Activated CD8-positive, alpha-beta memory T cell treated with anti-CD3 and anti-CD28 coated beads, Interleukin-2, amount 10 ng/mL, durations not matched to agents 7 days and 5 days (primary cell): ENCODE measurements at regions not wholly inside any gene's neighbourhood (a gene's known extent, or its start where the extent isn't known, plus 50 kb on each side); places are given as distances from the start of the nearest gene placed in this dataset.
"Not testable (repeated sequence)": the region's sequence is repeated elsewhere in the genome, so short reads cannot be mapped to it uniquely, and the experiment has no call there.

ENCODE experiments used
- ATAC-seq: fragments of 150-1000 bp; cut with Tn5 transposase; one replicate; pipeline ENCODE4 v1.10.0; 2021; ENCODE audit warnings: moderate library complexity
- CTCF ChIA-PET: fragments of 350-600 bp; sonication (Branson Sonifier 250); formaldehyde crosslinking; loops from one replicate; lab custom pipeline; 2021; ENCODE audit warnings: antibody characterized with exemption; lab: Charles Lee
- DNase-seq: peaks from one replicate; pipeline ENCODE4 v3.0.0-alpha.2; 2020
- H3K27ac Mint-ChIP-seq: one replicate; pipeline ENCODE4 v1.8.0; 2021; ENCODE audit warnings: mild to moderate bottlenecking, mixed read lengths
- H3K27me3 Mint-ChIP-seq: one replicate; pipeline ENCODE4 v1.8.0; 2021; ENCODE audit warnings: mixed read lengths
- H3K36me3 Mint-ChIP-seq: one replicate; pipeline ENCODE4 v1.8.0; 2021; ENCODE audit warnings: mild to moderate bottlenecking, mixed read lengths
- H3K4me1 Mint-ChIP-seq: one replicate; pipeline ENCODE4 v1.8.0; 2021; ENCODE audit warnings: mixed read lengths
- H3K4me3 Mint-ChIP-seq: one replicate; pipeline ENCODE4 v1.8.0; 2021; ENCODE audit warnings: mild to moderate bottlenecking, moderate library complexity, mixed read lengths
- H3K9me3 Mint-ChIP-seq: one replicate; pipeline ENCODE4 v1.8.0; 2022; ENCODE audit warnings: low read depth, mixed read lengths

GRCh38 chr7:113292105-113292504 lies 173.8 kb upstream of the SMIM30 start:
- DNase-seq (no peak), ATAC-seq (no peak)
- Mint-ChIP-seq H3K4me1 (no peaks in the 10 kb centered on the region), H3K4me3 (no peak overlapping the region), H3K27ac (no peak overlapping the region), H3K27me3 (peaks cover 3% of the 10 kb centered on the region), H3K9me3 (no peaks in the 10 kb centered on the region), H3K36me3 (no peaks in the 10 kb centered on the region)
- CTCF ChIA-PET = no interaction called here

- peaks cover 3% of the 10 kb centered on the region for H3K27me3 Mint-ChIP-seq
- no peaks in the 10 kb centered on the region for H3K36me3 Mint-ChIP-seq
- CTCF ChIA-PET = no interaction called here
- no peak overlapping the region for H3K4me3 Mint-ChIP-seq
- no peaks in the 10 kb centered on the region for H3K4me1 Mint-ChIP-seq
- no peak for DNase-seq
- no peaks in the 10 kb centered on the region for H3K9me3 Mint-ChIP-seq
- ATAC-seq = no peak
- no peak overlapping the region for H3K27ac Mint-ChIP-seq
Observed at GRCh38 chr7:113291058-113291457, 172.7 kb upstream of the SMIM30 start.

- H3K4me3 Mint-ChIP-seq = no peak overlapping the region
- no peaks in the 10 kb centered on the region for H3K9me3 Mint-ChIP-seq
- CTCF ChIA-PET = interaction anchor here (0.9 kb wide), 1 partner anchor 390 kb away, joined by 3 read pairs; no protein-coding TSS in a partner anchor
- DNase-seq (no peak), ATAC-seq (no peak)
- no peaks in the 10 kb centered on the region for H3K36me3 Mint-ChIP-seq
- no peaks in the 10 kb centered on the region for H3K4me1 Mint-ChIP-seq
- H3K27ac Mint-ChIP-seq = no peak overlapping the region
- H3K27me3 Mint-ChIP-seq = peaks cover 3% of the 10 kb centered on the region
Observed at GRCh38 chr7:113289140-113289740, 170.9 kb upstream of the SMIM30 start.

DNA sequence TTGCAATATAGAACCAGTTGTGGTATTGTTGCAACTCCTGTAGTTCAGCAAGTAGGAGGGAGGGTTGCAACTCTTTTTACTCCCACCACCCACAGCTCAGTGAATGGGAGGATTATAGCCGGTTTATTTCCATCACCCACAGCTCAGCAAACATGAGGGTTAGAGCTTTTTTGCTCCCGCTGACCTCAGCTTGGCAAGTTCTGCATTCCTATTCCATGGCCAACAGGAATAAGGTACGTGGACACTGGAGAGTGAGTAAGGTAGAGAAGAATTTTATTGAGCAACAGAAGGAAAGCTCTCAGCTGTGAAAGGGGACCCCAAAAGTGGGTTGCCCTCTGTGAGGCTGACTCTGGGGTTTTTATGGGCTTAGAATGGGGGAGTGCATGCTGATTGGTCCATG lies 167.1 kb upstream of the SMIM30 start:
- H3K9me3 Mint-ChIP-seq = no peaks in the 10 kb centered on the region
- H3K36me3 Mint-ChIP-seq = no peaks in the 10 kb centered on the region
- no peak for ATAC-seq
- H3K27ac Mint-ChIP-seq = no peak overlapping the region
- CTCF ChIA-PET = no interaction called here
- peaks cover 3% of the 10 kb centered on the region for H3K27me3 Mint-ChIP-seq
- no peak for DNase-seq
- H3K4me3 Mint-ChIP-seq = no peak overlapping the region
- H3K4me1 Mint-ChIP-seq = peaks cover 5% of the 10 kb centered on the region

GRCh38 chr7:113283861-113284260 lies 165.5 kb upstream of the SMIM30 start:
- no peak overlapping the region for H3K27ac Mint-ChIP-seq
- no peaks in the 10 kb centered on the region for H3K27me3 Mint-ChIP-seq

GRCh38 chr7:113282875-113283274 lies 164.5 kb upstream of the SMIM30 start:
- ATAC-seq = no peak

More at GRCh38 chr7:113283861-113284260, 165.5 kb upstream of the SMIM30 start:
- CTCF ChIA-PET = no interaction called here
- DNase-seq (no peak), ATAC-seq (no peak)
- Mint-ChIP-seq H3K36me3 (no peaks in the 10 kb centered on the region), H3K9me3 (no peaks in the 10 kb centered on the region), H3K4me1 (peaks cover 5% of the 10 kb centered on the region), H3K4me3 (no peak overlapping the region)

DNA sequence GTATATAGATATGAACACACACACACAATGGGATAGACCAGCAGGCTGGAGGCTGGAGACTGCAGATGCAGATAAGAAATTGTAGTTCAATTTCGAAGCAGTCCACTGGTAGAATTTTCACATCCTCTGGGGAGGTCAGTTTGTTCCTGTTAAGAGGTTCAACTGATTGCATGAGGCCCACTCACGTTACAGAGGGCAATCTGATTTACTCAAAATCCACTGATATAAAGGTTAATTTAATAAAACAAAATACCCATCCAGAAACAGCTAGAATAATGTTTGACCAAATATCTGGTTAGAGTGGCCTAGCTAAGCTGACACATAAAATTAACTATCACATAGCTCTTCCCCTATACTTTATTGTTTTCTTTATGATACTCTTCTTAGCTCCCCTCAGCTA lies 162.9 kb upstream of the SMIM30 start:
- no peaks in the 10 kb centered on the region for H3K27me3 Mint-ChIP-seq
- no peak for ATAC-seq
- H3K27ac Mint-ChIP-seq = no peak overlapping the region
- CTCF ChIA-PET = no interaction called here
- peaks cover 5% of the 10 kb centered on the region for H3K4me1 Mint-ChIP-seq
- H3K36me3 Mint-ChIP-seq = no peaks in the 10 kb centered on the region
- H3K9me3 Mint-ChIP-seq = peaks cover 4% of the 10 kb centered on the region
- H3K4me3 Mint-ChIP-seq = no peak overlapping the region
- DNase-seq = no peak

More at GRCh38 chr7:113282875-113283274, 164.5 kb upstream of the SMIM30 start:
- Mint-ChIP-seq H3K4me1 (peaks cover 5% of the 10 kb centered on the region), H3K36me3 (no peaks in the 10 kb centered on the region), H3K4me3 (no peak overlapping the region), H3K27me3 (no peaks in the 10 kb centered on the region), H3K27ac (no peak overlapping the region), H3K9me3 (no peaks in the 10 kb centered on the region)
- no peak for DNase-seq
- CTCF ChIA-PET = no interaction called here

DNA sequence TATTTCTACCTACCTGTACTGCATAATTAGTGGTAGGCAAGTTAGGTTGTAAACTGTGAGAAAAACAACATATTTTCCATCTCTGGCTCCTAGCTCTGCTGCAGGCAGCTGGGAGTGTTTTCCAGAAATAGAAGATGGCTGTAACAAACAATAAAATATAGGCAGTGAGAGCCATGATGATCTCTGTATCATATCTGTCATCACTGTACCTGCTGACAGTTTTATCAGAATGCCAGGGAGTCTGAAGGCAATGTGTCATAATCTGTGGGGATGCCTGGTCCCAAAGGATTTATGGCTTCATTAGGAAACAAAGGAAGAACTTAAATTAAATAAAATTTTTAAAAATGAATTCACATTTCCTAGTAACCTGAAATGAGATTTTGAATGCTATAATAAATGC lies 160.9 kb upstream of the SMIM30 start:
- H3K36me3 Mint-ChIP-seq = no peaks in the 10 kb centered on the region
- no peaks in the 10 kb centered on the region for H3K27me3 Mint-ChIP-seq
- H3K4me1 Mint-ChIP-seq = peaks cover 5% of the 10 kb centered on the region
- ATAC-seq (no peak), DNase-seq (no peak)
- CTCF ChIA-PET = no interaction called here
- peaks cover 8% of the 10 kb centered on the region for H3K9me3 Mint-ChIP-seq
- H3K27ac Mint-ChIP-seq = no peak overlapping the region
- H3K4me3 Mint-ChIP-seq = no peak overlapping the region

GRCh38 chr7:113270790-113271189 lies 152.4 kb upstream of the SMIM30 start:
- Mint-ChIP-seq H3K36me3 (no peaks in the 10 kb centered on the region), H3K4me3 (no peak overlapping the region), H3K27ac (no peak overlapping the region), H3K9me3 (peaks cover 8% of the 10 kb centered on the region), H3K27me3 (no peaks in the 10 kb centered on the region), H3K4me1 (no peaks in the 10 kb centered on the region)
- CTCF ChIA-PET = no interaction called here
- DNase-seq = no peak
- no peak for ATAC-seq

GRCh38 chr7:113269592-113269991 lies 151.2 kb upstream of the SMIM30 start:
- H3K27ac Mint-ChIP-seq, H3K36me3 Mint-ChIP-seq, H3K9me3 Mint-ChIP-seq, CTCF ChIA-PET, ATAC-seq, H3K27me3 Mint-ChIP-seq, H3K4me1 Mint-ChIP-seq, H3K4me3 Mint-ChIP-seq, DNase-seq: not testable (repeated sequence)

DNA sequence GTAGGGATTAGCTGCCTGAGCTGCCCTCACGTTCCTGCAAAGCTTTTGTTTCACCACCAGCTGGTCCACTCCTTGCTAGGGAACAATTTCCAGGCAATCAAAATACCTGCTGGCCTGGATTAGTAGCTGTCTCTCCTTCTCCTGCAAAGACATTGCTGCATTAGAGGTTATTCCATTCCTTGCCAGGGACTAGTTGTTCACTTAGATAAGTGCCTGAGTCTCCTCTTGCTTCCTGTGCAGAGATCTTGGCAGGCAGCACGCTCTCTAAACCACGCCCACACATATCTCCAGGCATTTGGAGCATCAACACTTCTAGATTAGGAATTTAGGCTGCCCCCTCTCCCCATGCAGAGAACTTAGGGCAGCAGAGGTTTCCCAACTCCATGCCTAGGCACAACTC lies 150.4 kb upstream of the SMIM30 start:
- H3K4me3 Mint-ChIP-seq = no peak overlapping the region
- CTCF ChIA-PET = no interaction called here
- no peaks in the 10 kb centered on the region for H3K27me3 Mint-ChIP-seq
- H3K36me3 Mint-ChIP-seq = no peaks in the 10 kb centered on the region
- H3K27ac Mint-ChIP-seq = no peak overlapping the region
- DNase-seq (no peak), ATAC-seq (no peak)
- H3K4me1 Mint-ChIP-seq = no peaks in the 10 kb centered on the region
- H3K9me3 Mint-ChIP-seq = peaks cover 4% of the 10 kb centered on the region

DNA sequence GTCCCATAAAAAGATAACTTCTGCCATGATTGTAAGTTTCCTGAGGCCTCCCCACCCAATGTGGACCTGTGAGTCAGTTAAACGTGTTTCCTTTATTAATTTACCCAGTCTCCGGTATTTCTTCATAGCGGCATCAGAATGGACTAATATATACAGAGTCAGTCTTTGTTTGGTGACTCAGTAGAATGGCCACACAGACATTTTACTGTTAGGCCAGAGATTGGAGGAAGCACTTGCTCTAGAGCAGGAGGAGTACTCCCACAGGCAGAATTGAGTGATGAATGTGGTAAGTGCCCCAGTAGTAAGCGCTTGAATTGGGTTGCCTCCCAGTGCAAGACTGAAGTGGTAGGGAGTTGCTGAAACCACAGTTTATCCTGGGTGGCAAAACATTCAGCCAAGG lies 149.5 kb upstream of the SMIM30 start:
- Mint-ChIP-seq H3K27me3 (no peaks in the 10 kb centered on the region), H3K9me3 (peaks cover 4% of the 10 kb centered on the region), H3K27ac (no peak overlapping the region), H3K36me3 (no peaks in the 10 kb centered on the region), H3K4me1 (no peaks in the 10 kb centered on the region), H3K4me3 (no peak overlapping the region)
- DNase-seq (no peak), ATAC-seq (no peak)
- CTCF ChIA-PET = no interaction called here

- no peaks in the 10 kb centered on the region for H3K4me1 Mint-ChIP-seq
- DNase-seq (no peak), ATAC-seq (no peak)
- H3K9me3 Mint-ChIP-seq = peaks cover 4% of the 10 kb centered on the region
- H3K27me3 Mint-ChIP-seq = no peaks in the 10 kb centered on the region
- H3K4me3 Mint-ChIP-seq = no peak overlapping the region
- CTCF ChIA-PET = no interaction called here
- H3K36me3 Mint-ChIP-seq = no peaks in the 10 kb centered on the region
- H3K27ac Mint-ChIP-seq = no peak overlapping the region
Observed at GRCh38 chr7:113267271-113267670, 148.9 kb upstream of the SMIM30 start.

DNA sequence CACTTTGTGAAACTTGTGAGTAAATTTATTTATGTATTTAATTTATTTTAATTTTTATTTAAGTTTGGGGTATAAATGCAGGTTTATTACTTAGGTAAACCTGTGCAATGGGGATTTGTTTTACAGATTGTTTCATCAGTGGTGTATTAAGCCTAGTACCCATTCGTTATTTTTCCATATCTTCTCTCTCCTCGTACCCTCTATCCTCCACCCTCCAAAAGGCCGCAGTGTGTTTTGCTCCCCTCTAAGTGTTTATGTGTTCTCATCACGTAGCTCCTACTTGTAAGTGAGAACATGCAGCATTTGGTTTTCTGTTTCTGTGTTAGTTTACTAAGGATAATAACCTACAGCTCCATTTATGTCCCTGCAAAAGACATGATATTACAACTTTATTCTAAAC lies 145.4 kb upstream of the SMIM30 start:
- ATAC-seq (no peak), DNase-seq (no peak)
- H3K4me1 Mint-ChIP-seq = no peaks in the 10 kb centered on the region
- no peaks in the 10 kb centered on the region for H3K36me3 Mint-ChIP-seq
- H3K27ac Mint-ChIP-seq = no peak overlapping the region
- H3K4me3 Mint-ChIP-seq = no peak overlapping the region
- no peaks in the 10 kb centered on the region for H3K27me3 Mint-ChIP-seq
- CTCF ChIA-PET = no interaction called here
- H3K9me3 Mint-ChIP-seq = no peaks in the 10 kb centered on the region
